SKM-1 treated with dmso at 0.1 percent for 144 hours (cell line): ENCODE measurements at regions not wholly inside any gene's neighbourhood (a gene's known extent, or its start where the extent isn't known, plus 50 kb on each side); places are given as distances from the start of the nearest gene placed in this dataset.

Source experiments
- DNase-seq: peaks from one replicate; lab custom pipeline; 2025; ENCODE audit not compliant: unreplicated experiment; lab: John Stamatoyannopoulos, UW

- DNase-seq = no peak
Measured at GRCh38 chr3:163043074-163043473, 1546.5 kb downstream of the OTOL1 start.

GRCh38 chr3:163045945-163046344 lies 1549.3 kb downstream of the OTOL1 start:
- DNase-seq = no peak

GRCh38 chr3:163048881-163049280 lies 1552.3 kb downstream of the OTOL1 start:
- DNase-seq = no peak

GRCh38 chr3:163056874-163057497 lies 1560.4 kb downstream of the OTOL1 start:
- DNase-seq = peak; percentile 35

GRCh38 chr3:163058031-163058854 lies 1561.6 kb downstream of the OTOL1 start:
- DNase-seq = no peak

- no peak for DNase-seq
Measured at GRCh38 chr3:163071713-163072112, 1575.1 kb downstream of the OTOL1 start.
